H9 (cell line): ENCODE measurements at regions not wholly inside any gene's neighbourhood (a gene's known extent, or its start where the extent isn't known, plus 50 kb on each side); places are given as distances from the start of the nearest gene placed in this dataset.

Source experiments
- DNase-seq: peaks from one replicate; pipeline ENCODE4 v3.0.0-alpha.2; 2017
- H2AFZ ChIP-seq: one replicate; pipeline ENCODE4 v1.6.1; 2013; ENCODE audit warnings: mild to moderate bottlenecking, low read length, control low read depth, moderate library complexity
- H2AK5ac ChIP-seq: 2 replicates; pipeline ENCODE4 v1.6.1; 2013; ENCODE audit warnings: low read length, control low read depth, mixed read lengths; ENCODE audit not compliant: insufficient read length
- H2BK120ac ChIP-seq: one replicate; pipeline ENCODE4 v1.6.1; 2013; ENCODE audit warnings: low read depth, mild to moderate bottlenecking, low read length, control low read depth, inconsistent platforms; ENCODE audit not compliant: poor library complexity, severe bottlenecking
- H2BK12ac ChIP-seq: 2 replicates; pipeline ENCODE4 v1.6.1; 2013; ENCODE audit warnings: low read length, control low read depth, mixed read lengths, low read depth; ENCODE audit not compliant: insufficient read length
- H2BK15ac ChIP-seq: 2 replicates; pipeline ENCODE4 v1.6.1; 2013; ENCODE audit warnings: low read depth, low read length, control low read depth
- H2BK20ac ChIP-seq: one replicate; pipeline ENCODE4 v1.6.1; 2013; ENCODE audit warnings: low read depth, mild to moderate bottlenecking, low read length, control low read depth, inconsistent platforms; ENCODE audit not compliant: poor library complexity, severe bottlenecking
- H2BK5ac ChIP-seq: 2 replicates; pipeline ENCODE4 v1.6.1; 2013; ENCODE audit warnings: low read length, control low read depth, mixed read lengths; ENCODE audit not compliant: insufficient read length
- H3K14ac ChIP-seq: 2 replicates; pipeline ENCODE4 v1.6.1; 2013; ENCODE audit warnings: low read length, control low read depth; ENCODE audit not compliant: insufficient read depth
- H3K18ac ChIP-seq: 2 replicates; pipeline ENCODE4 v1.6.1; 2013; ENCODE audit warnings: low read depth, mild to moderate bottlenecking, mixed read lengths, low read length, control low read depth; ENCODE audit not compliant: insufficient read length
- H3K23ac ChIP-seq: 2 replicates; pipeline ENCODE4 v1.6.1; 2013; ENCODE audit warnings: low read length, control low read depth, mixed read lengths, low read depth; ENCODE audit not compliant: insufficient read length
- H3K23me2 ChIP-seq: 2 replicates; pipeline ENCODE4 v1.6.1; 2013; ENCODE audit warnings: low read depth, mild to moderate bottlenecking, mixed read lengths, low read length, control low read depth; ENCODE audit not compliant: insufficient read length, poor library complexity, severe bottlenecking
- H3K27ac ChIP-seq: 2 replicates; pipeline ENCODE4 v1.5.1; 2013; ENCODE audit warnings: low read length, control low read depth, mixed read lengths, low read depth; ENCODE audit not compliant: insufficient read length
- H3K27me3 ChIP-seq: 2 replicates; pipeline ENCODE4 v1.6.1; 2013; ENCODE audit warnings: low read length, control low read depth, inconsistent platforms; ENCODE audit not compliant: insufficient read depth
- H3K4ac ChIP-seq: 2 replicates; pipeline ENCODE4 v1.6.1; 2013; ENCODE audit warnings: low read depth, mild to moderate bottlenecking, control low read depth, inconsistent platforms, low read length, moderate library complexity
- H3K4me1 ChIP-seq: 2 replicates; pipeline ENCODE4 v1.6.1; 2013; ENCODE audit warnings: low read length, control low read depth, inconsistent platforms; ENCODE audit not compliant: insufficient read depth
- H3K4me2 ChIP-seq: 2 replicates; pipeline ENCODE4 v1.6.1; 2013; ENCODE audit warnings: low read length, control low read depth, mixed read lengths; ENCODE audit not compliant: insufficient read length, insufficient read depth
- H3K56ac ChIP-seq: 2 replicates; pipeline ENCODE4 v1.6.1; 2013; ENCODE audit warnings: low read depth, mild to moderate bottlenecking, mixed read lengths, low read length, control low read depth; ENCODE audit not compliant: insufficient read length
- H3K79me1 ChIP-seq: 2 replicates; pipeline ENCODE4 v1.6.1; 2013; ENCODE audit warnings: low read depth, mild to moderate bottlenecking, moderate library complexity, low read length, control low read depth, inconsistent platforms; ENCODE audit not compliant: insufficient read depth, poor library complexity, severe bottlenecking
- H3K79me2 ChIP-seq: 2 replicates; pipeline ENCODE4 v1.6.1; 2013; ENCODE audit warnings: low read length, control low read depth, inconsistent platforms; ENCODE audit not compliant: insufficient read depth
- H3K9ac ChIP-seq: 2 replicates; pipeline ENCODE4 v1.6.1; 2013; ENCODE audit warnings: low read length, control low read depth, mixed read lengths; ENCODE audit not compliant: insufficient read length; ENCODE audit errors: extremely low read depth
- H3K9me3 ChIP-seq: one replicate; pipeline ENCODE4 v1.6.1; 2013; ENCODE audit warnings: low read depth, low read length, inconsistent platforms; ENCODE audit not compliant: control insufficient read depth
- H3T11ph ChIP-seq: one replicate; pipeline ENCODE4 v1.6.1; 2013; ENCODE audit warnings: mild to moderate bottlenecking, low read length, control low read depth, inconsistent platforms
- H4K20me1 ChIP-seq: one replicate; pipeline ENCODE4 v1.6.1; 2013; ENCODE audit not compliant: control insufficient read depth, insufficient read length, insufficient read depth
- H4K5ac ChIP-seq: 2 replicates; pipeline ENCODE4 v1.6.1; 2013; ENCODE audit warnings: low read depth, mild to moderate bottlenecking, mixed read lengths, low read length, control low read depth; ENCODE audit not compliant: insufficient read length
- H4K8ac ChIP-seq: replicated peaks from 2 replicates; pipeline ENCODE4 v1.6.1; 2013; ENCODE audit warnings: low read length, control low read depth, mixed read lengths, low read depth; ENCODE audit not compliant: insufficient read length
- H4K91ac ChIP-seq: 2 replicates; pipeline ENCODE4 v1.6.1; 2013; ENCODE audit warnings: low read depth, mild to moderate bottlenecking, moderate library complexity, mixed read lengths, low read length, control low read depth; ENCODE audit not compliant: insufficient read length
- H3K27ac Mint-ChIP-seq, 3 experiments: 2 replicates in 2 of 3; 3 replicates in 1 of 3; pipeline ENCODE4 v1.8.0; 2020 to 2021; ENCODE audit warnings: mixed read lengths in 3 of 3, mild to moderate bottlenecking in 1 of 3, moderate library complexity in 1 of 3
- H3K27me3 Mint-ChIP-seq: 2 replicates; pipeline ENCODE4 v1.8.0; 2021; ENCODE audit warnings: low read depth, mild to moderate bottlenecking, moderate library complexity, mixed read lengths
- H3K36me3 Mint-ChIP-seq, 3 experiments: 2 replicates in 2 of 3; 3 replicates in 1 of 3; pipeline ENCODE4 v1.8.0; 2020 to 2021; ENCODE audit warnings: low read depth in 3 of 3, mixed read lengths in 3 of 3; ENCODE audit not compliant: insufficient read depth in 1 of 3
- H3K4me1 Mint-ChIP-seq, 2 experiments: 2 replicates each; pipeline ENCODE4 v1.8.0; 2020; ENCODE audit warnings: mixed read lengths in 2 of 2
- H3K4me3 Mint-ChIP-seq, 2 experiments: 2 replicates in 1 of 2; 3 replicates in 1 of 2; pipeline ENCODE4 v1.8.0; 2020 to 2021; ENCODE audit warnings: mild to moderate bottlenecking in 2 of 2, mixed read lengths in 2 of 2, moderate library complexity in 1 of 2
- H3K9me3 Mint-ChIP-seq, 2 experiments: 2 replicates in 1 of 2; 3 replicates in 1 of 2; pipeline ENCODE4 v1.8.0; 2020; ENCODE audit warnings: mild to moderate bottlenecking in 2 of 2, mixed read lengths in 2 of 2, moderate library complexity in 1 of 2
- CTCF ChIP-seq: fragments of 200-600 bp; sonication (generic); conservative IDR thresholded peaks from 3 replicates; pipeline ENCODE4 v1.8.0; 2021; ENCODE audit warnings: antibody characterized with exemption, mild to moderate bottlenecking
- WGBS: extraction: QIAGEN DNeasy Blood & Tissue Kit; methylation state at CpG from one replicate; pipeline ENCODE4 v1.1.7; 2013; ENCODE audit warnings: missing lambda C conversion rate, low lambda C conversion rate, mixed read lengths; ENCODE audit not compliant: insufficient read length; ENCODE audit errors: extremely low coverage; 5-methylcytosine and 5-hydroxymethylcytosine counted together

- H2AFZ ChIP-seq = no peak overlapping the region
- no peaks in the 10 kb centered on the region for H3K79me2 ChIP-seq
- no peak overlapping the region for H2BK20ac ChIP-seq
- H3K23me2 ChIP-seq = no peaks in the 10 kb centered on the region
- no peak overlapping the region for H3K4me2 ChIP-seq
- H4K91ac ChIP-seq = no peak overlapping the region
- H4K5ac ChIP-seq = no peak overlapping the region
- no peaks in the 10 kb centered on the region for H4K20me1 ChIP-seq
- H2BK120ac ChIP-seq = no peak overlapping the region
- H2BK15ac ChIP-seq = no peak overlapping the region
- no peak overlapping the region for H4K8ac ChIP-seq
- WGBS = no CpG with 5 or more reads among the region's 4 CpGs
- no peak overlapping the region for H3K4ac ChIP-seq
- H3T11ph ChIP-seq = no peak overlapping the region
- H3K27ac Mint-ChIP-seq = no peak overlapping the region
- no peak overlapping the region for H2BK5ac ChIP-seq
- H3K56ac ChIP-seq = no peak overlapping the region
- no peak for DNase-seq
- no peaks in the 10 kb centered on the region for H3K79me1 ChIP-seq
- no peak overlapping the region for H3K23ac ChIP-seq
- no peaks in the 10 kb centered on the region for H3K36me3 Mint-ChIP-seq
- 0 out of 4 replicates have a peak, but pooled peaks cover 0 to under 1% of the 10 kb centered on the region in 2 experiments for H3K4me1 Mint-ChIP-seq
- H3K27me3 Mint-ChIP-seq = peaks cover 1% of the 10 kb centered on the region; the same call in 1 of the 2 replicates
- no peak overlapping the region for H2BK12ac ChIP-seq
- H3K14ac ChIP-seq = no peak overlapping the region
- H3K9me3 Mint-ChIP-seq = no peaks in the 10 kb centered on the region
- no peak overlapping the region for H3K27ac ChIP-seq
- TF ChIP-seq CTCF = no peak
- H3K27me3 ChIP-seq = no peaks in the 10 kb centered on the region
- H2AK5ac ChIP-seq = no peak overlapping the region
- no peak overlapping the region for H3K4me3 Mint-ChIP-seq
- no peak overlapping the region for H3K18ac ChIP-seq
- no peak overlapping the region for H3K9ac ChIP-seq
- no peaks in the 10 kb centered on the region for H3K9me3 ChIP-seq
- no peaks in the 10 kb centered on the region for H3K4me1 ChIP-seq
Measured at GRCh38 chr2:122148128-122148767, 392.8 kb downstream of the TSN start.
